ENCODE measurements at regions not wholly inside any gene's neighbourhood (a gene's known extent, or its start where the extent isn't known, plus 50 kb on each side); places are given as distances from the start of the nearest gene placed in this dataset.

GRCh38 chr2:13923823-13924222 lies 708.7 kb upstream of the LRATD1 start:
- TF ChIP-seq EP300 (IDR thresholded peaks at IDR 0.05) = no peak
- TF ChIP-seq POLR2A (IDR thresholded peaks at IDR 0.05; ENCODE audit: low read depth) = no peak
- TF ChIP-seq CTCF (IDR thresholded peaks at IDR 0.05) = no peak
- no peak for TF ChIP-seq POLR2AphosphoS5 (IDR thresholded peaks at IDR 0.05)
